NK-92 treated with Interleukin-12 subunit alpha and Interleukin-12 subunit beta, amount 100 ng/mL, for 24 hours (cell line): ENCODE measurements at regions not wholly inside any gene's neighbourhood (a gene's known extent, or its start where the extent isn't known, plus 50 kb on each side); places are given as distances from the start of the nearest gene placed in this dataset.

ENCODE experiments used
- DNase-seq: peaks from one replicate; lab custom pipeline; 2025; lab: John Stamatoyannopoulos, UW

GRCh38 chr5:159422910-159423309 lies 92.6 kb upstream of the IL12B start:
- DNase-seq, result no peak

GRCh38 chr5:159424123-159424522 lies 93.8 kb upstream of the IL12B start:
- DNase-seq, result no peak

GRCh38 chr5:159426694-159427093 lies 96.4 kb upstream of the IL12B start:
- DNase-seq, result no peak

GRCh38 chr5:159427180-159428012 lies 97.1 kb upstream of the IL12B start:
- no peak for DNase-seq

GRCh38 chr5:159430361-159431012 lies 100.2 kb upstream of the IL12B start:
- DNase-seq, result no peak

- DNase-seq, result no peak
Measured at GRCh38 chr5:159435855-159436254, 105.6 kb upstream of the IL12B start.

GRCh38 chr5:159438092-159438491 lies 107.8 kb upstream of the IL12B start:
- no peak for DNase-seq

- DNase-seq, result no peak
Measured at GRCh38 chr5:159439002-159439401, 108.7 kb upstream of the IL12B start.

GRCh38 chr5:159440235-159440634 lies 109.9 kb upstream of the IL12B start:
- no peak for DNase-seq

- DNase-seq, result no peak
Measured at GRCh38 chr5:159440968-159441367, 110.7 kb upstream of the IL12B start.

- no peak for DNase-seq
Measured at GRCh38 chr5:159441441-159441840, 111.2 kb upstream of the IL12B start.

GRCh38 chr5:159442206-159442850 lies 112.0 kb upstream of the IL12B start:
- DNase-seq, result no peak

- no peak for DNase-seq
Measured at GRCh38 chr5:159444441-159445082, 114.3 kb upstream of the IL12B start.

GRCh38 chr5:159447116-159447515 lies 116.8 kb upstream of the IL12B start:
- DNase-seq, result no peak

GRCh38 chr5:159448841-159449407 lies 118.6 kb upstream of the IL12B start:
- DNase-seq, result no peak

- no peak for DNase-seq
Measured at GRCh38 chr5:159449925-159450324, 119.6 kb upstream of the IL12B start.

GRCh38 chr5:159450417-159450816 lies 120.1 kb upstream of the IL12B start:
- no peak for DNase-seq

GRCh38 chr5:159451197-159452052 lies 121.1 kb upstream of the IL12B start:
- DNase-seq, result no peak

- no peak for DNase-seq
Measured at GRCh38 chr5:159452480-159453167, 122.3 kb upstream of the IL12B start.

- no peak for DNase-seq
Measured at GRCh38 chr5:159453209-159453608, 122.9 kb upstream of the IL12B start.

GRCh38 chr5:159456261-159456660 lies 126.0 kb upstream of the IL12B start:
- no peak for DNase-seq
